Kidney epithelial cell (primary cell): ENCODE measurements at regions not wholly inside any gene's neighbourhood (a gene's known extent, or its start where the extent isn't known, plus 50 kb on each side); places are given as distances from the start of the nearest gene placed in this dataset.
"Not testable (repeated sequence)": the region's sequence is repeated elsewhere in the genome, so short reads cannot be mapped to it uniquely, and the experiment has no call there.

Experiments used
- DNase-seq: peaks from one replicate; pipeline ENCODE4 v3.0.0-alpha.2; 2010; ENCODE audit warnings: low read depth
- H3K27me3 ChIP-seq: 2 replicates; pipeline ENCODE4 v1.6.0; 2011; ENCODE audit warnings: low read length; ENCODE audit not compliant: control insufficient read depth, insufficient read depth
- H3K36me3 ChIP-seq: 2 replicates; pipeline ENCODE4 v1.5.1; 2011; ENCODE audit warnings: low read length; ENCODE audit not compliant: control insufficient read depth, insufficient read depth
- H3K4me3 ChIP-seq: 2 replicates; pipeline ENCODE4 v1.5.1; 2011; ENCODE audit warnings: low read depth, mild to moderate bottlenecking, control low read depth, low read length
- CTCF ChIP-seq: IDR thresholded peaks from 2 replicates; pipeline ENCODE4 v1.5.1; 2011; ENCODE audit warnings: mild to moderate bottlenecking, moderate library complexity, low read length, control low read depth, inconsistent platforms; ENCODE audit not compliant: insufficient read depth, poor library complexity, severe bottlenecking

GRCh38 chr3:61422945-61423673 lies 138.3 kb upstream of the PTPRG start:
- H3K36me3 ChIP-seq, result no peaks in the 10 kb centered on the region
- TF ChIP-seq CTCF, result no peak
- H3K4me3 ChIP-seq, result no peak overlapping the region
- no peaks in the 10 kb centered on the region for H3K27me3 ChIP-seq
- DNase-seq, result no peak

DNA sequence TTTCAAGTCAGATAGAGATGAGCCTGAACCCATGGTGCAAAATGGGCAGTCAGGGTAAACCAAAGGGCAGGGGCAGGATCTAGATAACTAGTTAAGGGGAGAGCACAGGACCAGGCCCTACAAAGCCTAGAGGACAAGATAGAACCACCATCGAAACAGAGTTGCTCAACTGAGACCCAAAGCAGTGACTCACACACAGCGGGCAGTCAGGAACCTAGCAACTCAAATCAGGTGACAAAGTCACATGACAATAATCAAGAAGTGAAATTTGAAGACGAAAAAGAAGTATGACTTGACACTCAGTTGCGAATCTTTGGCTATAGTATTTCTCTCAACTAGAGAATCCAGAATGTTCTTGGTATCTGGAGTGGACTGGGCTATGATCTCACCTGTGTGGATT lies 136.0 kb upstream of the PTPRG start:
- Histone ChIP-seq H3K4me3 (no peak overlapping the region), H3K36me3 (no peaks in the 10 kb centered on the region), H3K27me3 (no peaks in the 10 kb centered on the region)
- TF ChIP-seq CTCF, result no peak
- no peak for DNase-seq

DNA sequence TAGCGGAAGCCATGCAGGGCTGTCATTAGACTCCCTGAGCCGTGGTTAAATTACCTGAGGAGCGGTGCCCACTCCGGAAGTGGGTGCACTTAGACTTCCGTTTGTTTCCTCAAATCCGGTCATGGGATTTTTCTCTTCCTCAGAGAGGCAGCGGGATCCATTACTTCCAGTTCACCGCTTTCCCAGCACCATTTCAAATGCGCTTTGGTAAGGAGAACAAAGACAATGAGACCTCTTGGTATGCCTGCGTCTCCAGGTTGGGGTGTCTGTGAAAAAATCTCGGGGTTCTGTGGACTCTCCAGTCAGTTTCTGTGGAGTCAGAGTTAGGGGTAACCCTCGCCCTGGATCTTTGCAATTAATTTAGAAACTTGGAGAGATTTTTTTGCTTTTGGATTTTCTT lies 132.3 kb upstream of the PTPRG start:
- TF ChIP-seq CTCF, result no peak
- Histone ChIP-seq H3K27me3 (no peaks in the 10 kb centered on the region), H3K4me3 (no peak overlapping the region), H3K36me3 (no peaks in the 10 kb centered on the region)
- DNase-seq, result no peak

DNA sequence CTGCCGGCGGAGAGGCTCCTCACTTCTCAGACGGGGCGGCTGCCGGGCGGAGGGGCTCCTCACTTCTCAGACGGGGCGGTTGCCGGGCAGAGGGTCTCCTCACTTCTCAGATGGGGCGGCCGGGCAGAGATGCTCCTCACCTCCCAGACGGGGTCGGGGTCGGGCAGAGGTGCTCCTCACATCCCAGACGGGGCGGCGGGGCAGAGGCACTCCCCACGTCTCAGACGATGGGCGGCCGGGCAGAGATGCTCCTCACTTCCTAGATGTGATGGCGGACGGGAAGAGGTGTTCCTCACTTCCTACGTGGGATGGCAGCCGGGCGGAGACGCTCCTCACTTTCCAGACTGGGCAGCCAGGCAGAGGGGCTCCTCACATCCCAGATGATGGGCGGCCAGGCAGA lies 126.5 kb upstream of the PTPRG start:
- H3K27me3 ChIP-seq, DNase-seq, H3K4me3 ChIP-seq, H3K36me3 ChIP-seq: not testable (repeated sequence)

DNA sequence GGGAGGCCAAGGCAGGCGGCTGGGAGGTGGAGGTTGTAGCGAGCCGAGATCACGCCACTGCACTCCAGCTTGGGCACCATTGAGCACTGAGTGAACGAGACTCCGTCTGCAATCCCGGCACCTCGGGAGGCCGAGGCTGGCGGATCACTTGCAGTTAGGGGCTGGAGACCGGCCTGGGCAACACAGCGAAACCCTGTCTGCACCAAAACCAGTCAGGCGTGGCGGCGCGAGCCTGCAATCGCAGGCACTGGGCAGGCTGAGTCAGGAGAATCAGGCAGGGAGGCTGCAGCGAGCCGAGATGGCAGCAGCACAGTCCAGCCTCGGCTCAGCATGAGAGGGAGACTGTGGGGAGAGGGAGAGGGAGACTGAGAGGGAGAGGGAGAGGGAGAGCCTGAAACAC lies 126.0 kb upstream of the PTPRG start:
- not testable (repeated sequence) for H3K27me3 ChIP-seq, H3K36me3 ChIP-seq, H3K4me3 ChIP-seq, DNase-seq

GRCh38 chr3:61438253-61439121 lies 122.9 kb upstream of the PTPRG start:
- no peak overlapping the region for H3K4me3 ChIP-seq
- no peak for DNase-seq
- no peak for TF ChIP-seq CTCF
- H3K36me3 ChIP-seq, result no peaks in the 10 kb centered on the region
- no peaks in the 10 kb centered on the region for H3K27me3 ChIP-seq

DNA sequence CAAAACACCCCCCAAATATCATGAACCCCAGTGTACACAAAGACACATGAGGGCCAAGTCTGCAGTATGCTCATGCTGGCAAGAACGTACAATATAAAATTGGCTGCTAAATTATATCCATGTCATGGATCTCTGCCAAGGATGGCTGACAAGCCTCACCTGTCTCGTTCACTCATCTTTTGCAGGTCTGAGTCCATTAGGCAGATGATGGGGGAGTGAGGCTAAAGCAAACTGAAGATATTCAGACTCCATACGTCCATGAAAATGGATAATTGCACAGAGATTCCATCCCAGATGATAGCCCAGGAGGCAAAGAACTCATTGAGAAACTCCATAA lies 122.3 kb upstream of the PTPRG start:
- no peak for TF ChIP-seq CTCF
- DNase-seq, result no peak
- Histone ChIP-seq H3K36me3 (no peaks in the 10 kb centered on the region), H3K4me3 (no peak overlapping the region), H3K27me3 (no peaks in the 10 kb centered on the region)
